Caco-2 (cell line): ENCODE measurements at regions not wholly inside any gene's neighbourhood (a gene's known extent, or its start where the extent isn't known, plus 50 kb on each side); places are given as distances from the start of the nearest gene placed in this dataset.
A peak's percentile ranks its signal among the peaks of the same experiment; 100 is the strongest.

Experiments used
- BruUV-seq: library from RNA; stranded (reverse); fragments of 400-500 nt; replicated peaks from 2 replicates; lab custom pipeline; 2021; lab: Mats Ljungman, UMichigan
- CTCF ChIA-PET: fragments of 300-600 bp; sonication (Branson Sonifier 250); formaldehyde crosslinking; loops from one replicate; lab custom pipeline; 2022; ENCODE audit warnings: antibody characterized with exemption; lab: Charles Lee
- POLR2A ChIA-PET: fragments of 300-600 bp; sonication (Branson Sonifier 250); formaldehyde crosslinking; loops from one replicate; lab custom pipeline; 2022; ENCODE audit warnings: antibody characterized with exemption; lab: Charles Lee
- DNase-seq, 2 experiments: peaks; one replicate each; pipeline versions ENCODE4 v3.0.0 to v3.0.0-alpha.2; 2020 to 2022
- H3K27me3 ChIP-seq: replicated peaks from 2 replicates; pipeline ENCODE4 v1.6.0; 2011; ENCODE audit warnings: low read length; ENCODE audit not compliant: control insufficient read depth, insufficient read depth
- H3K36me3 ChIP-seq: 2 replicates; pipeline ENCODE4 v1.5.1; 2011; ENCODE audit warnings: low read length; ENCODE audit not compliant: control insufficient read depth, insufficient read depth
- H3K4me1 ChIP-seq: fragments of 250-450 bp; sonication (Bioruptor Pico); 2 replicates; pipeline ENCODE4 v1.5.1; 2020; ENCODE audit warnings: mild to moderate bottlenecking
- H3K4me3 ChIP-seq: 2 replicates; pipeline ENCODE4 v1.5.1; 2011; ENCODE audit warnings: low read depth, mild to moderate bottlenecking, control low read depth, low read length
- H3K9me3 ChIP-seq: fragments of 250-450 bp; sonication (Bioruptor Pico); 2 replicates; pipeline ENCODE4 v1.5.1; 2020; ENCODE audit warnings: mild to moderate bottlenecking, moderate library complexity
- H3K27ac Mint-ChIP-seq: one replicate; pipeline ENCODE4 v1.8.0; 2022; ENCODE audit warnings: mixed read lengths; ENCODE audit not compliant: unreplicated experiment
- H3K27me3 Mint-ChIP-seq: one replicate; pipeline ENCODE4 v1.8.0; 2022; ENCODE audit warnings: mixed read lengths; ENCODE audit not compliant: insufficient read depth, unreplicated experiment
- H3K36me3 Mint-ChIP-seq: one replicate; pipeline ENCODE4 v1.8.0; 2022; ENCODE audit warnings: mild to moderate bottlenecking, mixed read lengths; ENCODE audit not compliant: insufficient read depth, unreplicated experiment
- H3K4me1 Mint-ChIP-seq: one replicate; pipeline ENCODE4 v1.8.0; 2022; ENCODE audit warnings: low read depth, mixed read lengths; ENCODE audit not compliant: unreplicated experiment
- H3K4me3 Mint-ChIP-seq: one replicate; pipeline ENCODE4 v1.8.0; 2022; ENCODE audit warnings: mild to moderate bottlenecking, moderate library complexity, mixed read lengths; ENCODE audit not compliant: unreplicated experiment
- H3K9me3 Mint-ChIP-seq: one replicate; pipeline ENCODE4 v1.8.0; 2022; ENCODE audit warnings: mixed read lengths; ENCODE audit not compliant: unreplicated experiment
- intact Hi-C: fragments of 100-400 bp; cut with micrococcal nuclease; formaldehyde crosslinking; loops from one replicate; pipeline ENCODE4 v1.10.0; 2022; ENCODE audit not compliant: unreplicated experiment
- TF ChIP-seq, protein P1 (sequence below), 2 experiments: fragments of 200-600 bp in 1 of 2; IDR thresholded peaks; 1 replicate in 1 of 2; 2 replicates in 1 of 2; pipeline versions ENCODE4 v1.5.1 to v1.8.0; 2011 to 2022; ENCODE audit warnings: antibody characterized with exemption in 1 of 2, control low read depth in 1 of 2, inconsistent platforms in 1 of 2, low read depth in 1 of 2, low read length in 1 of 2, mild to moderate bottlenecking in 1 of 2, moderate library complexity in 1 of 2; ENCODE audit not compliant: insufficient read depth in 1 of 2, severe bottlenecking in 1 of 2, unreplicated experiment in 1 of 2

DNA sequence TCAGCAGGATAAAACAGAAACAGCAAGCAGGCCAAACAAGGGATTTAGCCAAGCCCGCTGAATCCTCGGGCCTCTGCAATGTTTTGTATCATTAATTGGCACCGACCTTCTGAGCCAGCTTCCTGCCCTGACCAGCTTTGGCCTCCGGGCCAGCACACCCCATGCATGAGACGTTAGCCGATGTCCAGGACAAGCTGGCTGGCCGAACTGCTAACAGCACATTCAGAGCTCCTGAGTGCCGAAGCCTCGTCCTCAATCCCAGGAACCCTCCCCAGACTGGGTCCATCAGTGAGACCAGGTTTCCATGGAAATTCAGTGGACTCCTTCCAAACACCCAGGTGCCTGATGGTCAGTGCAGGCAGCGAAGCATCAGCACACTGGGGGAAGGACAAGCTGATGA lies 134.3 kb upstream of the PFKP start:
- BruUV-seq = no TSS peak
- DNase-seq = no peak
- intact Hi-C loops = no loop called here
- POLR2A ChIA-PET = no interaction called here
- Mint-ChIP-seq H3K27me3 (peaks cover 27% of the 10 kb centered on the region), H3K27ac (no peak overlapping the region), H3K4me3 (no peak overlapping the region), H3K4me1 (peaks cover 7% of the 10 kb centered on the region), H3K9me3 (peaks cover 9% of the 10 kb centered on the region), H3K36me3 (no peaks in the 10 kb centered on the region)
- no peaks in the 10 kb centered on the region; the same call in 1 of the 2 replicates for H3K27me3 ChIP-seq
- peaks cover 7% of the 10 kb centered on the region for H3K9me3 ChIP-seq
- CTCF ChIA-PET = no interaction called here
- TF ChIP-seq, protein P1, sequence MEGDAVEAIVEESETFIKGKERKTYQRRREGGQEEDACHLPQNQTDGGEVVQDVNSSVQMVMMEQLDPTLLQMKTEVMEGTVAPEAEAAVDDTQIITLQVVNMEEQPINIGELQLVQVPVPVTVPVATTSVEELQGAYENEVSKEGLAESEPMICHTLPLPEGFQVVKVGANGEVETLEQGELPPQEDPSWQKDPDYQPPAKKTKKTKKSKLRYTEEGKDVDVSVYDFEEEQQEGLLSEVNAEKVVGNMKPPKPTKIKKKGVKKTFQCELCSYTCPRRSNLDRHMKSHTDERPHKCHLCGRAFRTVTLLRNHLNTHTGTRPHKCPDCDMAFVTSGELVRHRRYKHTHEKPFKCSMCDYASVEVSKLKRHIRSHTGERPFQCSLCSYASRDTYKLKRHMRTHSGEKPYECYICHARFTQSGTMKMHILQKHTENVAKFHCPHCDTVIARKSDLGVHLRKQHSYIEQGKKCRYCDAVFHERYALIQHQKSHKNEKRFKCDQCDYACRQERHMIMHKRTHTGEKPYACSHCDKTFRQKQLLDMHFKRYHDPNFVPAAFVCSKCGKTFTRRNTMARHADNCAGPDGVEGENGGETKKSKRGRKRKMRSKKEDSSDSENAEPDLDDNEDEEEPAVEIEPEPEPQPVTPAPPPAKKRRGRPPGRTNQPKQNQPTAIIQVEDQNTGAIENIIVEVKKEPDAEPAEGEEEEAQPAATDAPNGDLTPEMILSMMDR (IDR thresholded peaks at IDR 0.05; ENCODE audit: insufficient read depth in 1 of 2, low read depth in 1 of 2, low read length in 1 of 2, severe bottlenecking in 1 of 2, unreplicated experiment in 1 of 2) = no peak
- no peaks in the 10 kb centered on the region for H3K36me3 ChIP-seq
- no peak overlapping the region for H3K4me3 ChIP-seq
- no peaks in the 10 kb centered on the region for H3K4me1 ChIP-seq

DNA sequence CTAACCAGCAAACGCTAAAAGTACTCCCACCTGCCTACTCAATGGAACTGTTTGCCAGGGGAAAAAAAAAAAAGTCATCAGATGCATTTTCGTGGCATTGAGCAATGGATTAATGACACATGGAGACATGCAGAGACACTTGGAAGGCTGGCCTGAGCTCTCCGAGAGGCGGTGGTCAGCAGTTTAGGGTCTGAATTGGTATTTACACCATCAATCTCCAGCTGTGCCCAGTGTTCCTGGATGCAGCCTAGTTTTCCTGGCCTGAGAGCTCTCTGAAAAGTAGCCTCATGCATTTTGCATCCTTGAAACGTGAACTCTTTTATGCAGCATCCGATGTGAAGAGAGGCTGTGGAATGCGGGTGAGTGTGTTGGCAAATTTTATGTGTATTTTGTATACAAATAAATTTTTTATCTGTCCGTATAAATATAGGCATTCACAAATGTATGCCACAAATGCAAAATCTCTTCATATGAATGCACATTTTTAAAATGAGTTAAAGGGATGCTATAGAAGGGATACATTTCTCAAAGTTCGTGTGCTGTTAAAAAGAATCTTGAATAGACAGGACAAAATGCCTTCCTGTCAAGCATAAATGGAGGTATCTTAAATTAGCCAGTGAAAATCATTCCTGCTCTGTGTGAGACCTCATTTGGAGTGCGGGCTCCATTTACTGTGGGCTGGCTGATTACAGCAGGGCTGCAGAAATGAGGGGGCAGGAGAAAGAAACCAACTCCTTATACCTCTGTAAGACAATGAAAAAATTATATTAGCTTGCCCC lies 137.7 kb upstream of the PFKP start:
- H3K4me3 ChIP-seq = no peak overlapping the region
- DNase-seq = no peak
- H3K4me1 ChIP-seq = no peaks in the 10 kb centered on the region
- no peaks in the 10 kb centered on the region for H3K36me3 Mint-ChIP-seq
- no TSS peak for BruUV-seq
- CTCF ChIA-PET = interaction anchor here (0.8 kb wide), 1 partner anchor 22 kb away, joined by 3 read pairs; no protein-coding TSS in a partner anchor
- H3K4me1 Mint-ChIP-seq = peaks cover 7% of the 10 kb centered on the region
- POLR2A ChIA-PET = no interaction called here
- TF ChIP-seq, protein P1 (IDR thresholded peaks at IDR 0.05; ENCODE audit: insufficient read depth in 1 of 2, low read depth in 1 of 2, low read length in 1 of 2, severe bottlenecking in 1 of 2, unreplicated experiment in 1 of 2) = no peak
- H3K27me3 ChIP-seq = no peaks in the 10 kb centered on the region
- H3K36me3 ChIP-seq = no peaks in the 10 kb centered on the region
- peaks cover 4% of the 10 kb centered on the region; the same call in 1 of the 2 replicates for H3K9me3 ChIP-seq
- H3K27ac Mint-ChIP-seq = no peak overlapping the region
- no peak overlapping the region for H3K4me3 Mint-ChIP-seq
- H3K27me3 Mint-ChIP-seq = peaks cover 23% of the 10 kb centered on the region
- H3K9me3 Mint-ChIP-seq = peaks cover 9% of the 10 kb centered on the region
- intact Hi-C loops = no loop called here

DNA sequence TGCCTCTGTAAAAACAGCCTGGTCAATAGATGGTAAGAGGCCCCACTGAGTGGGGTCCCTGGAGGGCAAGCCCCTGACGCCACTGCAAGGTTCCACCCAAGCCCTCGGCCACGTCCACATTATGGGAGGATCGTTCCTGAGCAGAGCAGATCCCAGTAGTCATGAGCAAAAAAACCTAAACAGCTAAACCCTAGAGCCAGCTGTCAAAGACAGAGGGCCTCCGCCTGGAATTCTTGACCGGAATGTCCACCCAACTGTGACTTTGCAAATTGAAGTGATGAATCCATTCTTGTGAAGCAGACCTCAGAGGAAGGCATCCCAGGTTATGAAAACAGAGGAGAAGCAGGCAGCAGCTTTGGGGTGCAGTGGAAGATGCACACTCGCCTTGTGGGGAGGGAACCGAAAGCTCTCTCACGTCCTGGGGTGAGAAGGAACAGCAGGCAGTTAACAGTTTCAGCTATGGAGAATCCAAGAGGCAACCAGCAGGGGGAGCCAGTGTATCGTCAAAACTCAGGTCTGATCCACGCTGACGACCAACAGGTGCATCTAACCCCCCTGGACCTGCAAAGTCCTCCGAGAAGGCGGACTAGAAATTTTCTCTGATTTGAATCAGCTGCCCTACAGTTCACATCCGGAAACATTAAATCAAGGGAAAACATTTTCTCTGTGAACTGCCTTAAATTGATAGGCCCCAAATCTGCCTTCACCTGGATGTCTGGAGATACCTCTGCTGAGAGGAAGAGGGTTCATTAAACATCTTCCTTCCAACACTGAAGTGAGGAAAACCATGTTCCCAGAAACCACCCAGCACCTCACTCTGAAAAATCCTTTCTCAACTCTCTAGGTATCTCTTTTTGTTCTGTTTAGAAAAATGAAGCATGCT lies 139.1 kb upstream of the PFKP start:
- H3K4me1 Mint-ChIP-seq = no peaks in the 10 kb centered on the region
- no peaks in the 10 kb centered on the region for H3K36me3 Mint-ChIP-seq
- no TSS peak for BruUV-seq
- TF ChIP-seq, protein P1 (IDR thresholded peaks at IDR 0.05; ENCODE audit: insufficient read depth in 1 of 2, low read depth in 1 of 2, low read length in 1 of 2, severe bottlenecking in 1 of 2, unreplicated experiment in 1 of 2) = peak; percentile 82
- no peak overlapping the region for H3K4me3 Mint-ChIP-seq
- H3K36me3 ChIP-seq = no peaks in the 10 kb centered on the region
- ChIA-PET CTCF (interaction anchor here (0.5 to 2.7 kb wide), 4 partner anchors 116 to 1567 kb away, joined by 3 to 23 read pairs (median 3); no protein-coding TSS in a partner anchor), POLR2A (no interaction called here)
- peaks cover under 1% of the 10 kb centered on the region for H3K9me3 Mint-ChIP-seq
- peaks cover 4% of the 10 kb centered on the region; the same call in 1 of the 2 replicates for H3K9me3 ChIP-seq
- DNase-seq = peak; percentile 75 to 82
- H3K27ac Mint-ChIP-seq = no peak overlapping the region
- intact Hi-C loops = loop anchor here (1.0 kb wide), 3 partner anchors 50 to 115 kb away; no protein-coding TSS in a partner anchor
- H3K4me1 ChIP-seq = no peaks in the 10 kb centered on the region
- H3K27me3 Mint-ChIP-seq = peaks cover 14% of the 10 kb centered on the region
- H3K27me3 ChIP-seq = no peaks in the 10 kb centered on the region
- H3K4me3 ChIP-seq = no peak overlapping the region
